ENCODE measurements at regions not wholly inside any gene's neighbourhood (a gene's known extent, or its start where the extent isn't known, plus 50 kb on each side); places are given as distances from the start of the nearest gene placed in this dataset.

DNA sequence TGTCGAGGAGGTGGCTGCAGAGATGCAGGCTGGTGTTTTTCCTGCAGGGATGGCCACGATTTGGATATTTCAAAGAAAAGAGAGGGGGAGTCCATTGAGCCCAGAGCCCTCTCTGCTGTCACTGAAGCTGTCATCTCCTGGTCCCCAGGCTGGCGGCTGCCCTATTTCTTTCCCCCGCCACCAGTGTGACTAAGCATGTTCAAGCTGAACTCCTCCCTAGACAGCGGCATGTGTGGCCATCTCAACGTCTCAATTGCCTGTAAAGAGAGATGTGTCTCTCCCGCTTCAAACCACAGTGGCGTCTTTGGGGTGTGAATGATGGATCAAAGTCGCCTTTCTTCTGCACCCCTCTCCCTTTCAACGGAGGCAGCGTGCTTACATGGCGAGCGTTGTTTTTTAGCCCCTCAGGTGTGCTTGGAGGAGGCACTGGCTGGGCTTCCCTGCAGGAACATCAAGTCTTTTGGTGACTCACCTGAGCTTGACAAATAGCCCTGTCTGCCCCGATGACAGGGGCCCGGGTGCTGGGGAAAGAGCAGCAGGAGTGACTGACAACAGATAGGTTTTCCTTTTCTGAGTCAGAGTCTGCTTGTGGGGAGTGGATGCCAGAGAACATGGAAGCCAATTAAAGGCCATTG lies 346.4 kb upstream of the AJAP1 start:
- TF ChIP-seq, protein P1, sequence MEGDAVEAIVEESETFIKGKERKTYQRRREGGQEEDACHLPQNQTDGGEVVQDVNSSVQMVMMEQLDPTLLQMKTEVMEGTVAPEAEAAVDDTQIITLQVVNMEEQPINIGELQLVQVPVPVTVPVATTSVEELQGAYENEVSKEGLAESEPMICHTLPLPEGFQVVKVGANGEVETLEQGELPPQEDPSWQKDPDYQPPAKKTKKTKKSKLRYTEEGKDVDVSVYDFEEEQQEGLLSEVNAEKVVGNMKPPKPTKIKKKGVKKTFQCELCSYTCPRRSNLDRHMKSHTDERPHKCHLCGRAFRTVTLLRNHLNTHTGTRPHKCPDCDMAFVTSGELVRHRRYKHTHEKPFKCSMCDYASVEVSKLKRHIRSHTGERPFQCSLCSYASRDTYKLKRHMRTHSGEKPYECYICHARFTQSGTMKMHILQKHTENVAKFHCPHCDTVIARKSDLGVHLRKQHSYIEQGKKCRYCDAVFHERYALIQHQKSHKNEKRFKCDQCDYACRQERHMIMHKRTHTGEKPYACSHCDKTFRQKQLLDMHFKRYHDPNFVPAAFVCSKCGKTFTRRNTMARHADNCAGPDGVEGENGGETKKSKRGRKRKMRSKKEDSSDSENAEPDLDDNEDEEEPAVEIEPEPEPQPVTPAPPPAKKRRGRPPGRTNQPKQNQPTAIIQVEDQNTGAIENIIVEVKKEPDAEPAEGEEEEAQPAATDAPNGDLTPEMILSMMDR (IDR thresholded peaks at IDR 0.05; ENCODE audit: low read depth, low read length, missing input control), result no peak
- TF ChIP-seq TAF1 (conservative IDR thresholded peaks at IDR 0.05) (no peak), RAD21 (IDR thresholded peaks at IDR 0.05) (no peak), YY1 (IDR thresholded peaks at IDR 0.05) (no peak)
